HepG2 (cell line): ENCODE measurements at regions not wholly inside any gene's neighbourhood (a gene's known extent, or its start where the extent isn't known, plus 50 kb on each side); places are given as distances from the start of the nearest gene placed in this dataset.

Experiments
- ATAC-seq: fragments of 200-7000 bp; cut with Tn5 transposase; 3 replicates; pipeline ENCODE4 v1.9.1; 2020; ENCODE audit warnings: mild to moderate bottlenecking, moderate library complexity
- BruUV-seq: library from RNA; stranded (reverse); fragments of 400-500 nt; replicated peaks from 2 replicates; lab custom pipeline; 2021; lab: Mats Ljungman, UMichigan
- CTCF ChIA-PET: fragments of 300-600 bp; formaldehyde crosslinking; extraction: SDS; loops from one replicate; lab custom pipeline; 2021; ENCODE audit warnings: low total read pairs, inconsistent platforms, low intra/inter-chr PET ratio; lab: Yijun Ruan, JAX
- POLR2A ChIA-PET: fragments of 350-600 bp; sonication (Branson Sonifier 250); formaldehyde crosslinking; loops from one replicate; lab custom pipeline; 2020; ENCODE audit warnings: antibody characterized with exemption, inconsistent platforms; lab: Yijun Ruan, JAX
- DNase-seq: peaks from one replicate; pipeline ENCODE4 v3.0.0-alpha.2; 2015; ENCODE audit warnings: low spot score
- FAIRE-seq: peaks from 3 replicates; lab custom pipeline; 2011; peaks lifted over from hg19 to GRCh38; lab: Jason Lieb, UNC
- H2AFZ ChIP-seq: one replicate; pipeline ENCODE4 v1.6.1; 2011; ENCODE audit warnings: low read length, inconsistent platforms
- H3K27ac ChIP-seq: fragments of 300-600 bp; 3 replicates; pipeline ENCODE4 v1.8.0; 2011; ENCODE audit warnings: mixed run types, mild to moderate bottlenecking, mixed read lengths, low read length, inconsistent platforms; ENCODE audit not compliant: insufficient read depth; ENCODE audit errors: extremely low read length
- H3K27me3 ChIP-seq, 2 experiments: fragments of 200-600 bp in 1 of 2; 2 replicates in 1 of 2; 3 replicates in 1 of 2; pipeline versions ENCODE4 v1.6.0 to v1.8.0; 2011; ENCODE audit warnings: low read length in 2 of 2, mild to moderate bottlenecking in 2 of 2, moderate library complexity in 2 of 2, inconsistent platforms in 1 of 2; ENCODE audit not compliant: insufficient read depth in 2 of 2, control insufficient read depth in 1 of 2
- H3K36me3 ChIP-seq, 2 experiments: fragments of 200-600 bp in 1 of 2; replicated peaks in 1 of 2; 2 replicates in 1 of 2; 3 replicates in 1 of 2; pipeline versions ENCODE4 v1.5.1 to v1.8.0; 2011; ENCODE audit warnings: low read length in 2 of 2, inconsistent platforms in 1 of 2; ENCODE audit not compliant: insufficient read depth in 2 of 2, control insufficient read depth in 1 of 2
- H3K4me1 ChIP-seq: 2 replicates; pipeline ENCODE4 v1.5.1; 2012; ENCODE audit warnings: low read length, inconsistent platforms; ENCODE audit not compliant: insufficient read depth
- H3K4me2 ChIP-seq: 2 replicates; pipeline ENCODE4 v1.6.0; 2011; ENCODE audit warnings: low read depth, low read length, inconsistent platforms
- H3K4me3 ChIP-seq, 3 experiments: fragments of 200-600 bp in 1 of 3; sonication (generic), shearing (Covaris generic) in 1 of 3; replicated peaks in 1 of 3; 2 replicates each; pipeline ENCODE4 v1.5.1; 2011 to 2016; ENCODE audit warnings: low read length in 3 of 3, inconsistent platforms in 2 of 3, low read depth in 2 of 3, mild to moderate bottlenecking in 2 of 3, control low read depth in 1 of 3, mixed read lengths in 1 of 3; ENCODE audit not compliant: insufficient read depth in 1 of 3
- H3K79me2 ChIP-seq: one replicate; pipeline ENCODE4 v1.6.1; 2011; ENCODE audit warnings: low read length, inconsistent platforms; ENCODE audit not compliant: insufficient read depth
- H3K9ac ChIP-seq: 2 replicates; pipeline ENCODE4 v1.6.0; 2011; ENCODE audit warnings: mild to moderate bottlenecking, low read depth, low read length, inconsistent platforms; ENCODE audit not compliant: insufficient read depth
- H3K9me3 ChIP-seq: 2 replicates; pipeline ENCODE4 v1.5.1; 2012; ENCODE audit warnings: mild to moderate bottlenecking, low read length
- H4K20me1 ChIP-seq: 2 replicates; pipeline ENCODE4 v1.6.0; 2011; ENCODE audit warnings: inconsistent platforms, mild to moderate bottlenecking, low read length, moderate library complexity; ENCODE audit not compliant: insufficient read depth
- CENPT ChIP-seq: sonication (generic); formaldehyde crosslinking; IDR thresholded peaks from 2 replicates; pipeline ENCODE4 v1.8.0; 2022; ENCODE audit warnings: low read depth, mild to moderate bottlenecking, moderate library complexity, missing genetic modification reagents
- KDM6A ChIP-seq: IDR thresholded peaks from 2 replicates; pipeline ENCODE4 v1.6.1; 2016; ENCODE audit warnings: low read depth
- MED1 ChIP-seq: sonication (generic); formaldehyde crosslinking; IDR thresholded peaks from 2 replicates; pipeline ENCODE4 v1.4.0; 2020; ENCODE audit warnings: missing genetic modification reagents
- POLR2G ChIP-seq: fragments of 200-400 bp; formaldehyde crosslinking; IDR thresholded peaks from 2 replicates; pipeline ENCODE4 v1.6.1; 2018; ENCODE audit warnings: mild to moderate bottlenecking, low read depth, low read length, moderate library complexity
- PPARG ChIP-seq: conservative IDR thresholded peaks from 2 replicates; pipeline ENCODE4 v1.6.1; 2016; ENCODE audit warnings: missing biosample characterization, missing genetic modification reagents
- RBFOX2 ChIP-seq: fragments of 200-400 bp; formaldehyde crosslinking; IDR thresholded peaks from 2 replicates; pipeline ENCODE4 v1.6.1; 2017; ENCODE audit warnings: low read depth, mild to moderate bottlenecking, low read length
- SAFB2 ChIP-seq: sonication (generic); formaldehyde crosslinking; IDR thresholded peaks from 2 replicates; pipeline ENCODE4 v1.5.1; 2020; ENCODE audit warnings: missing genetic modification reagents, low read depth, mild to moderate bottlenecking, borderline replicate concordance
- WGBS: methylation state at CpG from one replicate; pipeline ENCODE4 v1.1.6; 2017; ENCODE audit warnings: low lambda C conversion rate; 5-methylcytosine and 5-hydroxymethylcytosine counted together
- in situ Hi-C: cut with HindIII; loops from 2 replicates; pipeline ENCODE4 v1.10.0; 2017; ENCODE audit warnings: low pct_unique_long_range_greater_than_20kb; ENCODE audit not compliant: extremely low pct_ligation_motif_present
- intact Hi-C: fragments of 100-400 bp; cut with micrococcal nuclease; formaldehyde crosslinking; loops from one replicate; pipeline ENCODE4 v1.10.0; 2022; ENCODE audit not compliant: unreplicated experiment
- TF ChIP-seq, protein P1 (sequence below): sonication (generic); formaldehyde crosslinking; IDR thresholded peaks from 2 replicates; pipeline ENCODE4 v1.5.1; 2020; ENCODE audit warnings: mild to moderate bottlenecking, missing genetic modification reagents, borderline replicate concordance
- TF ChIP-seq, protein P2 (sequence below): IDR thresholded peaks from 2 replicates; pipeline ENCODE4 v1.6.1; 2016; ENCODE audit warnings: low read depth, control low read depth
- TF ChIP-seq, protein P3 (sequence below): IDR thresholded peaks from 2 replicates; pipeline ENCODE4 v1.6.1; 2016; ENCODE audit warnings: low read depth, borderline replicate concordance
- TF ChIP-seq, protein P4 (sequence below): sonication (generic); formaldehyde crosslinking; IDR thresholded peaks from 2 replicates; pipeline ENCODE4 v1.5.1; 2020; ENCODE audit warnings: mild to moderate bottlenecking, missing genetic modification reagents

DNA sequence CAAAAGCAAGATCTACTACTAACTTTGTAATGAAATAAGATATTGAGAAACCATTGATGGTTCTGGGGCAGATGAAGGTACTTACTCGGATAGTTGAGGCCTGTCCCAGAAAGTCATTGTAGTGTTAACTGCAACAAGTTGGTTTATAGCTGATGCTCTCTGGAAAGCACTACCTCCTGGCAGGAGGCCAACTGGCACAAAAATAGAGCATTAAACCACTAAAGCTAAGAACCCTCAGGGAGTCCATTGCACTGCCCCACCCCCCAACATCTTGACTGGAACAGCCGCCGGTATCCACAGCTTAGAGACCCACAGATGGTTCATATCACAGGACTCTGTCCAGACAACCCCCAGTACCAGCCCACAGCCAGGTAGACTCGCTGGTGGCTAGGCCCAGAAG is 552.5 kb upstream of the CRIM1 start (continued):
- TF ChIP-seq, protein P1, sequence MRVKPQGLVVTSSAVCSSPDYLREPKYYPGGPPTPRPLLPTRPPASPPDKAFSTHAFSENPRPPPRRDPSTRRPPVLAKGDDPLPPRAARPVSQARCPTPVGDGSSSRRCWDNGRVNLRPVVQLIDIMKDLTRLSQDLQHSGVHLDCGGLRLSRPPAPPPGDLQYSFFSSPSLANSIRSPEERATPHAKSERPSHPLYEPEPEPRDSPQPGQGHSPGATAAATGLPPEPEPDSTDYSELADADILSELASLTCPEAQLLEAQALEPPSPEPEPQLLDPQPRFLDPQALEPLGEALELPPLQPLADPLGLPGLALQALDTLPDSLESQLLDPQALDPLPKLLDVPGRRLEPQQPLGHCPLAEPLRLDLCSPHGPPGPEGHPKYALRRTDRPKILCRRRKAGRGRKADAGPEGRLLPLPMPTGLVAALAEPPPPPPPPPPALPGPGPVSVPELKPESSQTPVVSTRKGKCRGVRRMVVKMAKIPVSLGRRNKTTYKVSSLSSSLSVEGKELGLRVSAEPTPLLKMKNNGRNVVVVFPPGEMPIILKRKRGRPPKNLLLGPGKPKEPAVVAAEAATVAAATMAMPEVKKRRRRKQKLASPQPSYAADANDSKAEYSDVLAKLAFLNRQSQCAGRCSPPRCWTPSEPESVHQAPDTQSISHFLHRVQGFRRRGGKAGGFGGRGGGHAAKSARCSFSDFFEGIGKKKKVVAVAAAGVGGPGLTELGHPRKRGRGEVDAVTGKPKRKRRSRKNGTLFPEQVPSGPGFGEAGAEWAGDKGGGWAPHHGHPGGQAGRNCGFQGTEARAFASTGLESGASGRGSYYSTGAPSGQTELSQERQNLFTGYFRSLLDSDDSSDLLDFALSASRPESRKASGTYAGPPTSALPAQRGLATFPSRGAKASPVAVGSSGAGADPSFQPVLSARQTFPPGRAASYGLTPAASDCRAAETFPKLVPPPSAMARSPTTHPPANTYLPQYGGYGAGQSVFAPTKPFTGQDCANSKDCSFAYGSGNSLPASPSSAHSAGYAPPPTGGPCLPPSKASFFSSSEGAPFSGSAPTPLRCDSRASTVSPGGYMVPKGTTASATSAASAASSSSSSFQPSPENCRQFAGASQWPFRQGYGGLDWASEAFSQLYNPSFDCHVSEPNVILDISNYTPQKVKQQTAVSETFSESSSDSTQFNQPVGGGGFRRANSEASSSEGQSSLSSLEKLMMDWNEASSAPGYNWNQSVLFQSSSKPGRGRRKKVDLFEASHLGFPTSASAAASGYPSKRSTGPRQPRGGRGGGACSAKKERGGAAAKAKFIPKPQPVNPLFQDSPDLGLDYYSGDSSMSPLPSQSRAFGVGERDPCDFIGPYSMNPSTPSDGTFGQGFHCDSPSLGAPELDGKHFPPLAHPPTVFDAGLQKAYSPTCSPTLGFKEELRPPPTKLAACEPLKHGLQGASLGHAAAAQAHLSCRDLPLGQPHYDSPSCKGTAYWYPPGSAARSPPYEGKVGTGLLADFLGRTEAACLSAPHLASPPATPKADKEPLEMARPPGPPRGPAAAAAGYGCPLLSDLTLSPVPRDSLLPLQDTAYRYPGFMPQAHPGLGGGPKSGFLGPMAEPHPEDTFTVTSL = no peak
- TF ChIP-seq PPARG (CRISPR knock-in tag) (no peak), RBFOX2 (no peak), KDM6A (CRISPR knock-in tag) (no peak), SAFB2 (no peak)

DNA sequence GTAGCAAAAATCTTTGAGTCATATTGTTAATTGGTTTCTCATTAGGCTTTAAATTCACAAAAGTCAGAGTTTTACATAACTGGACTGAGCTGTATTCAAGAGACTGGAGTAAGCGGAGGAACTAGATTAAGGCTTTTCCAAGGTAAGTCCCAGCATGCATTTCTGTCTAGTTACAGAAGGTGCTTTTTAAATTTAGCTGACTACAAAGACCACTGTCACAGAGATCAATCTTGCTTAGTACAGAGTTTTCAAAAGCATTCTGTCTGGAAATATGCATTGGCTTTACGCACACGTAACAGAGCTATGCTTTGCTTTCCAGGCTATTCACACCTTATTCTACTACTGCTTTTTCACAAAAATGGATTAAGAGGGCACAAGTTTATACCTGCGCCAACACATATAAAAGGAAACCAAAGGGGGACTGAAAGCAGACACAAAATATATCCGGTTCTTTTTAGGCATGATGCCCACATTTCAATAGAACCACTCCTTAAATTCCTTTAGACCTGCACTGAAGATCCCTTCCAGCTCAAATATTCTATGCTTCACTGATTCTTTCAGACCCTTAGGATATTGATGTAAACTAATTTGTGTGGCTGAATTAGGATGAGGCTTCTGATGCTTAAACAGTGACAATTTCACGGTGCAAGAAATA is 560.7 kb upstream of the CRIM1 start:
- DNase-seq (no peak), FAIRE-seq (no peak), ATAC-seq (no peak)
- intact Hi-C loops (no loop called here), in situ Hi-C loops (no loop called here)
- H3K4me1 ChIP-seq = no peaks in the 10 kb centered on the region
- peaks cover 6% of the 10 kb centered on the region for H3K9me3 ChIP-seq
- no TSS peak for BruUV-seq
- no peak overlapping the region for H3K4me3 ChIP-seq
- CTCF ChIA-PET = no interaction called here
- no peaks in the 10 kb centered on the region for H3K36me3 ChIP-seq
- H3K79me2 ChIP-seq = no peaks in the 10 kb centered on the region
- no peak overlapping the region for H3K27ac ChIP-seq
- POLR2A ChIA-PET = no interaction called here
- no peak overlapping the region for H3K4me2 ChIP-seq
- H4K20me1 ChIP-seq = no peaks in the 10 kb centered on the region
- H2AFZ ChIP-seq = no peak overlapping the region
- 51% methylated on average over 6 of the region's 6 CpGs for WGBS
- no peak overlapping the region for H3K9ac ChIP-seq
- no peaks in the 10 kb centered on the region for H3K27me3 ChIP-seq
- TF ChIP-seq, protein P2, sequence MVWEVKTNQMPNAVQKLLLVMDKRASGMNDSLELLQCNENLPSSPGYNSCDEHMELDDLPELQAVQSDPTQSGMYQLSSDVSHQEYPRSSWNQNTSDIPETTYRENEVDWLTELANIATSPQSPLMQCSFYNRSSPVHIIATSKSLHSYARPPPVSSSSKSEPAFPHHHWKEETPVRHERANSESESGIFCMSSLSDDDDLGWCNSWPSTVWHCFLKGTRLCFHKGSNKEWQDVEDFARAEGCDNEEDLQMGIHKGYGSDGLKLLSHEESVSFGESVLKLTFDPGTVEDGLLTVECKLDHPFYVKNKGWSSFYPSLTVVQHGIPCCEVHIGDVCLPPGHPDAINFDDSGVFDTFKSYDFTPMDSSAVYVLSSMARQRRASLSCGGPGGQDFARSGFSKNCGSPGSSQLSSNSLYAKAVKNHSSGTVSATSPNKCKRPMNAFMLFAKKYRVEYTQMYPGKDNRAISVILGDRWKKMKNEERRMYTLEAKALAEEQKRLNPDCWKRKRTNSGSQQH (CRISPR knock-in tag) = no peak
- TF ChIP-seq, protein P3, sequence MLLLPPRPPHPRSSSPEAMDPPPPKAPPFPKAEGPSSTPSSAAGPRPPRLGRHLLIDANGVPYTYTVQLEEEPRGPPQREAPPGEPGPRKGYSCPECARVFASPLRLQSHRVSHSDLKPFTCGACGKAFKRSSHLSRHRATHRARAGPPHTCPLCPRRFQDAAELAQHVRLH (CRISPR knock-in tag) = no peak
- TF ChIP-seq, protein P4, sequence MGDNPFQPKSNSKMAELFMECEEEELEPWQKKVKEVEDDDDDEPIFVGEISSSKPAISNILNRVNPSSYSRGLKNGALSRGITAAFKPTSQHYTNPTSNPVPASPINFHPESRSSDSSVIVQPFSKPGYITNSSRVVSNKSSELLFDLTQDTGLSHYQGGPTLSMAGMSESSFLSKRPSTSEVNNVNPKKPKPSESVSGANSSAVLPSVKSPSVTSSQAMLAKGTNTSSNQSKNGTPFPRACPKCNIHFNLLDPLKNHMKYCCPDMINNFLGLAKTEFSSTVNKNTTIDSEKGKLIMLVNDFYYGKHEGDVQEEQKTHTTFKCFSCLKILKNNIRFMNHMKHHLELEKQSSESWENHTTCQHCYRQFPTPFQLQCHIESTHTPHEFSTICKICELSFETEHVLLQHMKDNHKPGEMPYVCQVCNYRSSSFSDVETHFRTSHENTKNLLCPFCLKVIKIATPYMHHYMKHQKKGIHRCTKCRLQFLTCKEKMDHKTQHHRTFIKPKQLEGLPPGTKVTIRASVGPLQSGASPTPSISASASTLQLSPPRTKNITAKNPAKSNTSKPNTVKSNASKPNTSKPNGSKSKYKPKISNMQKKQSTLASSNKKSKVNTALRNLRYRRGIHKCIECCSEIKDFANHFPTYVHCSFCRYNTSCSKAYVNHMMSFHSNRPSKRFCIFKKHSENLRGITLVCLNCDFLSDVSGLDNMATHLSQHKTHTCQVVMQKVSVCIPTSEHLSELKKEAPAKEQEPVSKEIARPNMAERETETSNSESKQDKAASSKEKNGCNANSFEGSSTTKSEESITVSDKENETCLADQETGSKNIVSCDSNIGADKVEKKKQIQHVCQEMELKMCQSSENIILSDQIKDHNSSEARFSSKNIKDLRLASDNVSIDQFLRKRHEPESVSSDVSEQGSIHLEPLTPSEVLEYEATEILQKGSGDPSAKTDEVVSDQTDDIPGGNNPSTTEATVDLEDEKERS (CRISPR knock-in tag) = no peak
- TF ChIP-seq CENPT (CRISPR knock-in tag) = no peak
- no peak for TF ChIP-seq POLR2G
- no peak for TF ChIP-seq MED1 (CRISPR knock-in tag)
